ENCODE measurements at regions not wholly inside any gene's neighbourhood (a gene's known extent, or its start where the extent isn't known, plus 50 kb on each side); places are given as distances from the start of the nearest gene placed in this dataset.
"Not testable (repeated sequence)": the region's sequence is repeated elsewhere in the genome, so short reads cannot be mapped to it uniquely, and the experiment has no call there.

GRCh38 chr10:57119684-57120083 is 758.6 kb upstream of the ZWINT start:
- DNase-seq, result no peak

GRCh38 chr10:57113545-57113944 is 752.5 kb upstream of the ZWINT start:
- DNase-seq, result no peak

- DNase-seq, result no peak
Measured at GRCh38 chr10:57102236-57102635, 741.2 kb upstream of the ZWINT start.

- DNase-seq, result no peak
Measured at GRCh38 chr10:57098146-57098545, 737.1 kb upstream of the ZWINT start.

GRCh38 chr10:57096044-57096443 is 735.0 kb upstream of the ZWINT start:
- DNase-seq, result no peak

- no peak for DNase-seq
Measured at GRCh38 chr10:57094965-57095364, 733.9 kb upstream of the ZWINT start.

GRCh38 chr10:57094083-57094482 is 733.0 kb upstream of the ZWINT start:
- no peak for DNase-seq

GRCh38 chr10:57053530-57053929 is 692.5 kb upstream of the ZWINT start:
- DNase-seq, result no peak

- DNase-seq, result no peak
Measured at GRCh38 chr10:57049096-57049495, 688.0 kb upstream of the ZWINT start.

- DNase-seq, result no peak
Measured at GRCh38 chr10:57038531-57038930, 677.5 kb upstream of the ZWINT start.

- no peak for DNase-seq
Measured at GRCh38 chr10:57035310-57035709, 674.3 kb upstream of the ZWINT start.

GRCh38 chr10:57032301-57032700 is 671.2 kb upstream of the ZWINT start:
- not testable (repeated sequence) for DNase-seq

- DNase-seq, result no peak
Measured at GRCh38 chr10:57031346-57031745, 670.3 kb upstream of the ZWINT start.

- no peak for DNase-seq
Measured at GRCh38 chr10:57026307-57026706, 665.2 kb upstream of the ZWINT start.

GRCh38 chr10:57023626-57024025 is 662.6 kb upstream of the ZWINT start:
- DNase-seq, result no peak

- DNase-seq, result no peak
Measured at GRCh38 chr10:57018452-57018851, 657.4 kb upstream of the ZWINT start.

GRCh38 chr10:57017356-57018037 is 656.4 kb upstream of the ZWINT start:
- DNase-seq, result no peak

GRCh38 chr10:57015595-57016318 is 654.7 kb upstream of the ZWINT start:
- no peak for DNase-seq

- no peak for DNase-seq
Measured at GRCh38 chr10:57015187-57015586, 654.1 kb upstream of the ZWINT start.

GRCh38 chr10:57014758-57015157 is 653.7 kb upstream of the ZWINT start:
- no peak for DNase-seq

- no peak for DNase-seq
Measured at GRCh38 chr10:57008189-57008588, 647.1 kb upstream of the ZWINT start.

GRCh38 chr10:56991591-56992069 is 630.6 kb upstream of the ZWINT start:
- DNase-seq, result no peak

GRCh38 chr10:56975513-56975912 is 614.5 kb upstream of the ZWINT start:
- no peak for DNase-seq

GRCh38 chr10:56973766-56974165 is 612.7 kb upstream of the ZWINT start:
- DNase-seq, result no peak
